NOMO-1 (cell line): ENCODE measurements at regions not wholly inside any gene's neighbourhood (a gene's known extent, or its start where the extent isn't known, plus 50 kb on each side); places are given as distances from the start of the nearest gene placed in this dataset.
"Not testable (repeated sequence)": the region's sequence is repeated elsewhere in the genome, so short reads cannot be mapped to it uniquely, and the experiment has no call there.

ENCODE experiments used
- DNase-seq, 2 experiments: peaks; one replicate each; lab custom pipeline; 2025; ENCODE audit not compliant: unreplicated experiment in 2 of 2; lab: John Stamatoyannopoulos, UW

- no peak for DNase-seq
Measured at GRCh38 chr5:67989456-67989855, 226.1 kb upstream of the PIK3R1 start.

GRCh38 chr5:67986761-67987160, 228.8 kb upstream of the PIK3R1 start:
- no peak for DNase-seq

GRCh38 chr5:67985686-67986387, 229.7 kb upstream of the PIK3R1 start:
- DNase-seq = no peak

GRCh38 chr5:67984546-67984945, 231.0 kb upstream of the PIK3R1 start:
- no peak for DNase-seq

GRCh38 chr5:67983251-67984110, 232.1 kb upstream of the PIK3R1 start:
- peak; percentile 33 to 72 for DNase-seq

GRCh38 chr5:67982160-67982559, 233.4 kb upstream of the PIK3R1 start:
- DNase-seq = not testable (repeated sequence)

GRCh38 chr5:67978171-67978570, 237.4 kb upstream of the PIK3R1 start:
- no peak for DNase-seq

- peak; percentile 37 to 78 for DNase-seq
Measured at GRCh38 chr5:67976891-67977601, 238.5 kb upstream of the PIK3R1 start.

GRCh38 chr5:67976181-67976580, 239.4 kb upstream of the PIK3R1 start:
- no peak for DNase-seq

- DNase-seq = no peak
Measured at GRCh38 chr5:67974471-67974870, 241.1 kb upstream of the PIK3R1 start.

GRCh38 chr5:67974054-67974453, 241.5 kb upstream of the PIK3R1 start:
- DNase-seq = no peak

GRCh38 chr5:67971971-67972821, 243.4 kb upstream of the PIK3R1 start:
- DNase-seq = no peak

- peak; percentile 44 to 76 for DNase-seq
Measured at GRCh38 chr5:67971223-67971830, 244.2 kb upstream of the PIK3R1 start.

- no peak for DNase-seq
Measured at GRCh38 chr5:67969631-67970030, 245.9 kb upstream of the PIK3R1 start.

GRCh38 chr5:67969176-67969575, 246.4 kb upstream of the PIK3R1 start:
- DNase-seq = no peak

GRCh38 chr5:67966712-67967111, 248.8 kb upstream of the PIK3R1 start:
- DNase-seq = no peak

- DNase-seq = no peak
Measured at GRCh38 chr5:67964619-67965018, 250.9 kb upstream of the PIK3R1 start.

GRCh38 chr5:67963789-67964519, 251.6 kb upstream of the PIK3R1 start:
- no peak for DNase-seq

GRCh38 chr5:67960939-67961338, 254.6 kb upstream of the PIK3R1 start:
- no peak for DNase-seq
